ENCODE measurements at regions not wholly inside any gene's neighbourhood (a gene's known extent, or its start where the extent isn't known, plus 50 kb on each side); places are given as distances from the start of the nearest gene placed in this dataset.

DNA sequence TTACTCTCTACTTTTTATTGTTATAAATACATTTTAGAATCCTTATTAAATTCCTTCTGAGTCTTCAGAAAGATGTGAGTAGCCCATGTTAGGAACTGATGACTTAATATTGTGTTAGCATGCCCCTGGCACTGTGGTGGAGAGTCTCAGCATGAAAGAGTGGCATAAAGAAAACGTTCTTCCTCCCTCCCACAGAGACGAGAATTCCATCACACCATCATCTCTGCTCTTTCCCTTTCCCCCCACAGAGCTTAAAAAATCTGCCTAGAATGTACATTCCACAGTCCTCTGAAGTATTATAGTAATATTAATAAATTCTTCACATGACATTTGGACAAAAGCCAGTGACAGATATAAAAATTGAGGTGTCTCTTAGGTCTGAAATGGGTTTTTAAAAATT, 117.8 kb upstream of the DKK2 start:
- 56% methylated on average over 2 of the region's 2 CpGs for WGBS
- TF ChIP-seq CTCF (IDR thresholded peaks at IDR 0.05) = no peak
- TF ChIP-seq POLR2AphosphoS5 (IDR thresholded peaks at IDR 0.05) = no peak
- no peak for TF ChIP-seq POLR2A (IDR thresholded peaks at IDR 0.05)
- no peaks in the 10 kb centered on the region for H3K4me1 ChIP-seq (replicated peaks)
- H3K27me3 ChIP-seq (replicated peaks; ENCODE audit: insufficient read depth) = no peaks in the 10 kb centered on the region
- intact Hi-C loops (cut with DNase I) = no loop called here
- H3K9me3 ChIP-seq = no peaks in the 10 kb centered on the region
- no peaks in the 10 kb centered on the region for H3K36me3 ChIP-seq
- H3K4me3 ChIP-seq = no peak overlapping the region
- no peak overlapping the region for H3K27ac ChIP-seq
- no peak for DNase-seq (ENCODE audit: low spot score)

- 63% methylated on average over 4 of the region's 4 CpGs for WGBS
- Histone ChIP-seq H3K27me3 (replicated peaks; ENCODE audit: insufficient read depth) (no peaks in the 10 kb centered on the region), H3K9me3 (no peaks in the 10 kb centered on the region), H3K4me1 (replicated peaks) (no peaks in the 10 kb centered on the region), H3K27ac (no peak overlapping the region), H3K4me3 (no peak overlapping the region), H3K36me3 (no peaks in the 10 kb centered on the region)
- intact Hi-C loops (cut with DNase I) = no loop called here
- TF ChIP-seq POLR2A (IDR thresholded peaks at IDR 0.05) (no peak), CTCF (IDR thresholded peaks at IDR 0.05) (no peak), POLR2AphosphoS5 (IDR thresholded peaks at IDR 0.05) (no peak)
- DNase-seq (ENCODE audit: low spot score) = no peak
Measured at GRCh38 chr4:107153228-107153627, 117.1 kb upstream of the DKK2 start.

- WGBS = 95% methylated on average over 1 of the region's 1 CpG
- Histone ChIP-seq H3K27me3 (replicated peaks; ENCODE audit: insufficient read depth) (no peaks in the 10 kb centered on the region), H3K4me1 (replicated peaks) (no peaks in the 10 kb centered on the region), H3K36me3 (no peaks in the 10 kb centered on the region), H3K27ac (no peak overlapping the region), H3K4me3 (no peak overlapping the region), H3K9me3 (no peaks in the 10 kb centered on the region)
- intact Hi-C loops (cut with DNase I) = no loop called here
- DNase-seq (ENCODE audit: low spot score) = no peak
- no peak for TF ChIP-seq CTCF (IDR thresholded peaks at IDR 0.05)
Measured at GRCh38 chr4:107151173-107151572, 115.1 kb upstream of the DKK2 start.

DNA sequence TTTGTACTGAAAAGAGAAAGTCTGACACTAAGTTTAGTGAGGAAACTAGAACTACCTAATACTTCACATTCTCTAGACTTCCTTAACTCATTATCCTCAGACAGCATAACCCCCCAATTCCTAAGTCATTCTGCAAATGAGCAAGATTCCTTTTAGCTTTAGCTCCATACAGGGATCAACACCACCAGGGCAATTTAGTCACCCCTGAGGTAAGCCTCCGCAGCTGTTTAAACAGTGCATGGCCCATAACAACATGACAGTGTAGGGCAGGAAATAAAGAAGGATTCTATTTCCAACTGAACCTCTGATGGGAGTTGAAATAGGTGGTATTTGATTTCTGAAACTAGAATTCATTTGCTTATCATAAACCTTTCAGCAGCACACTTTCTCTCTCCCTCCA, 112.8 kb upstream of the DKK2 start:
- 73% methylated on average over 1 of the region's 1 CpG for WGBS
- Histone ChIP-seq H3K4me3 (no peak overlapping the region), H3K36me3 (no peaks in the 10 kb centered on the region), H3K27ac (no peak overlapping the region), H3K9me3 (no peaks in the 10 kb centered on the region), H3K27me3 (replicated peaks; ENCODE audit: insufficient read depth) (no peaks in the 10 kb centered on the region), H3K4me1 (replicated peaks) (no peaks in the 10 kb centered on the region)
- no peak for TF ChIP-seq CTCF (IDR thresholded peaks at IDR 0.05)
- no peak for TF ChIP-seq POLR2AphosphoS5 (IDR thresholded peaks at IDR 0.05)
- TF ChIP-seq POLR2A (IDR thresholded peaks at IDR 0.05) = no peak
- DNase-seq (ENCODE audit: low spot score) = no peak
- intact Hi-C loops (cut with DNase I) = no loop called here

- intact Hi-C loops (cut with DNase I) = no loop called here
- H3K36me3 ChIP-seq = no peaks in the 10 kb centered on the region
- H3K27ac ChIP-seq = no peak overlapping the region
- 63% methylated on average over 1 of the region's 1 CpG for WGBS
- TF ChIP-seq POLR2A (IDR thresholded peaks at IDR 0.05) (no peak), POLR2AphosphoS5 (IDR thresholded peaks at IDR 0.05) (no peak), CTCF (IDR thresholded peaks at IDR 0.05) (no peak)
- no peak overlapping the region for H3K4me3 ChIP-seq
- no peaks in the 10 kb centered on the region for H3K9me3 ChIP-seq
- H3K4me1 ChIP-seq (replicated peaks) = no peaks in the 10 kb centered on the region
- DNase-seq (ENCODE audit: low spot score) = no peak
- H3K27me3 ChIP-seq (replicated peaks; ENCODE audit: insufficient read depth) = no peaks in the 10 kb centered on the region
Measured at GRCh38 chr4:107147873-107148272, 111.8 kb upstream of the DKK2 start.

All from prostate gland (tissue), 2 donors.